GM10266 (cell line): ENCODE measurements at regions not wholly inside any gene's neighbourhood (a gene's known extent, or its start where the extent isn't known, plus 50 kb on each side); places are given as distances from the start of the nearest gene placed in this dataset.

Experiments
- DNase-seq: peaks from one replicate; pipeline ENCODE4 v3.0.0; 2012; ENCODE audit errors: extremely low spot score
- CTCF ChIP-seq: IDR thresholded peaks from 2 replicates; pipeline ENCODE4 v1.5.1; 2012; ENCODE audit warnings: mild to moderate bottlenecking, low read depth; ENCODE audit not compliant: control insufficient read depth, insufficient read depth; ENCODE audit errors: missing control alignments

GRCh38 chr1:36743286-36744005 lies 260.7 kb upstream of the CSF3R start:
- TF ChIP-seq CTCF = no peak
- DNase-seq = no peak

- DNase-seq = no peak
- no peak for TF ChIP-seq CTCF
These were observed 258.4 kb upstream of the CSF3R start for GRCh38 chr1:36741066-36741465.

- DNase-seq = no peak
- no peak for TF ChIP-seq CTCF
These were observed 257.7 kb upstream of the CSF3R start for GRCh38 chr1:36740446-36740845.

- no peak for TF ChIP-seq CTCF
- DNase-seq = no peak
These were observed 257.1 kb upstream of the CSF3R start for GRCh38 chr1:36739703-36740289.

GRCh38 chr1:36738245-36738644 lies 255.5 kb upstream of the CSF3R start:
- no peak for TF ChIP-seq CTCF
- DNase-seq = no peak

GRCh38 chr1:36737767-36738166 lies 255.1 kb upstream of the CSF3R start:
- no peak for DNase-seq
- no peak for TF ChIP-seq CTCF

- DNase-seq = no peak
- no peak for TF ChIP-seq CTCF
These were observed 254.4 kb upstream of the CSF3R start for GRCh38 chr1:36737038-36737555.
